ENCODE measurements at regions not wholly inside any gene's neighbourhood (a gene's known extent, or its start where the extent isn't known, plus 50 kb on each side); places are given as distances from the start of the nearest gene placed in this dataset.
"Not testable (repeated sequence)": the region's sequence is repeated elsewhere in the genome, so short reads cannot be mapped to it uniquely, and the experiment has no call there.

DNA sequence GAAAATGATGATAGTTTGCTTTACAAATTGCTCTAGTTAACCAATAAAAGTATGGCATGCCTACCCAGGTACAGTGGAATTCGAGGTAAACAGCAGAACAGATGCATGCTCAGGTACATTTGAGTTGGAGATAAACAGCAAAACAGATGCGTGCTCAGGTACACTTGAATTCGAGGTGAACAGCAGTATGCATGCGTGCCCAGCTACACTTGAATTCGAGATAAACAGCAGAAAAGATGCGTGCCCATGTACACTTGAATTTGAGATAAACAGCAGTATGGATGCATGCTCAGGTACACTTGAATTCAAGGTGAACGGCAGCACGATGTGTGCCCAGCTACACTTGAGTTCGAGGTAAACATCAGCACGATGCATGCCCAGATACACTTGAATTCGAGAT is 155.2 kb upstream of the TPTE start:
- not testable (repeated sequence) for DNase-seq (ENCODE audit: low read depth)

DNA sequence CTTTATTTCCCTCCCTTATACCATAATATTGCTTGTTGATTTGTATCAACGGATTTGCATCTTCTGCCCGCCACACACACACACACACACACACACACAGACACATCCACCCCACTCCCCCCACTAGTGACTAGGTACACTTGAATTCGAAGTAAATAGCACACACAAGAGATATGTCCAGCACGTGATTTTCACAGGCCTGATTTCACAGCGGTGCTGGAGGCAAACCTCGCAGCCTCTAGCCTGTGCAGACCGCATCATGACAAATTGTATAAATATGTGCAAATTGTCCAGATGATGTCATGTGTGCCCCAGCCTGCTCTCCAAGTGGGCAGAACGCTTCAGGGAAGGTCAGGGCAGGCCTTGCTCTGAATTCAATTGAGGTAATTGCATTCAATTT is 153.8 kb upstream of the TPTE start:
- DNase-seq (ENCODE audit: low read depth) = not testable (repeated sequence)

DNA sequence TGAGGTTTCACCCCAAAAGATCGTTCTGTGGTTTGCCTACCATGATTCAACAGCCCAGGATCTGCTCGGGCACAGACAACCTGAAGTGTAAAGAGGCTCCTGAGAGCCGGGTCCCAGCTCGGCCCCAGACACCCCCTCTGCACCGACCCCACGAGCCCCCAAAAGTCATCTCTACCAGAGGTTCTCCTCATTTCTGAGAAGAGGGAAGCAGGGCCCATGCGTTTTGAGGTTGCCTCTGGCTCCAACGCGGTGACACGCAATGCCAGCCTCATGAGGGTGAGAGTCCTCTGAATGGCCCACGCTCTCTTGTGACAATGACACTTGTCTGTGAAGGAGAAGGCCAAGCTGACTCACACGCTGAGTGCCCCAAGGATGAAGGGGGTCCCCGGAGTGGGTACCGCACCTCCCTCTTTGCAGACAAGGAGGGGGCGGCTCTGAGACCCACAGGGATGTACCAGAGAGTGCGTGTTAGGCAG is 153.0 kb upstream of the TPTE start:
- DNase-seq (ENCODE audit: low read depth) = not testable (repeated sequence)

DNA sequence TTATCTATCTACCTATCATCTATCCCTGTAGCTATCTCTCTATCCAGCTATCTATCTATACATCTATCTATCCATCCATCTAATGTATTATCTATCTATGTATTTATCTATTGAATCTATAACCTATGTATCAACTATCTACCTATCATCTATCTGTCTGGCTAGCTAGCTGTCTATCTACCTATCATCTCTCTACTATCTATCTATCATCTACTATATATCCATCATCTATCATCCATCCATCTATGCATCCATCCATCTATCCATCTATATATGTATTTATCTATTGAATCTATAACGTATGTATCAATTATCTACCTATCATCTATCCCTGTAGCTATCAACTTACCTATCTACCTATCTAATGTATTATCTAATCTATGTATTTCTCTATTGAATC is 152.1 kb upstream of the TPTE start:
- DNase-seq (ENCODE audit: low read depth) = not testable (repeated sequence)

DNA sequence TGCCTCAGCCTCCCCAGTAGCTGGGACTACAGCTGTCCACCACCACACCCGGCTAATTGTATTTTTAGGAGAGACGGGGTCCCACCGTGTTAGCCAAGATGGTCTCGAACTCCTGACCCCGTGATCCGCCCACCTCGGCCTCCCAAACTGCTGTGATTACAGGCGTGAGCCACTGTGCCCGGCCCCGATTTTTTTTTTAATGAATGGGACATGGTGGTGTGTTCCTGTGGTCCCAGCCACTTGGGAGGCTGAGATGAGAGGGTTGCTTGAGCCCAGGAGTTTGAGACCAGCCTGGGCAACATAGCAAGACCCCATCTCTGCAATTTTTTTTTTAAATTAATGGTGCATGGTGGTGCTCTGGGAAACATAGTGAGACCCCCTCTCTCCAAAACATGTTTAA is 143.6 kb upstream of the TPTE start:
- DNase-seq (ENCODE audit: low read depth) = not testable (repeated sequence)

DNA sequence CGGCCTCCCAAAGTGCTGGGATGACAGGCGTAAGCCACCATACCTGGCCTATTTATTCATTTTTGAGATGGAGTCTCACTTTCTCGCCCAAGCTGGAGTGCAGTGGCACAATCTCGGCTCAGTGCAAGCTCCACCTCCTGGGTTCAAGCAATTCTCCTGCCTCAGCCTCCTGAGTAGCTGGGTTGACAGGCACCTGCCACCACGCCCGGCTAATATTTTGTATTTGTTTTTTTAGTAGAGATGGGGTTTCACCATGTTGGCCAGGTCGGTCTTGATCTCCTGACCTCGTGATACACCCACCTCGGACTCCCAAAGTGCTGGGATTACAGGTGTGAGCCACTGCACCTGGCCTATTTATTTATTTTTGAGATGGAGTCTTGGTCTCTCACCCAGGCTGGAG is 141.6 kb upstream of the TPTE start:
- not testable (repeated sequence) for DNase-seq (ENCODE audit: low read depth)

DNA sequence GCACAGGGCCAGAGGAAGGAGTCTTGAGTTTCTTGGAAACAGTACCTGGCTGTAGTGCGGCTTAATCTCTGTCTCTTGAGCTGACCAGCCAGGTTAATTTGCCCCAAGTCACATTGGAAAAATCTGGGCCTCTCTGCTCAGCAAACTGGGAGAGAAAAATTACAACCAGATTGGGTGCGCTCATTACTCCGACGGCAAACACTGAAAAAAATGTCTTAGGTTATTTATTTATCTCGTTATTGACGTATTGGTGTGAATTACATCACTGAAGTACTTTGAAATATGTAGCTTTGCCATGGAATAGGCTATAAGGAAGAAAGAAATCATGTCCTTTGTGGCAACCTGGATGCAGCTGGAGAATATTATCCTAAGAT is 139.7 kb upstream of the TPTE start:
- not testable (repeated sequence) for DNase-seq (ENCODE audit: low read depth)

DNA sequence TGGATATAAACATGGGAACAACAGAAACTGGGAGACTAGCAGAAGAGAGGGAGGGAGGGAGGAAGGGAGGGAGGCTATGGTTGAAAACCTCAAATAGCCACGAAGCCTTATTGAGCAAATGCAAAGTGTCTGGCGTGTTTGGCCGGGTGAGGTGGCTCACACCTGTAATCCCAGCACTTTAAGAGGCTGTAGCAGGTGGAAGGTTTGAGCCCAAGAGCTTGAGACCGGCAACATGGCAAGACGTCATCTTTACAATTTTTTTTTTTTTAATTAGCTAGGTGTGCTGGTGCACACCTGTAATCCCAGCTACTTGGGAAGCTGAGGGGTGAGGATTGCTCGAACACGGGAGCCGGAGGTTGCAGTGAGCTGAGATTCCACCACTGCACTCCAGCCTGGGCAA is 139.2 kb upstream of the TPTE start:
- not testable (repeated sequence) for DNase-seq (ENCODE audit: low read depth)

DNA sequence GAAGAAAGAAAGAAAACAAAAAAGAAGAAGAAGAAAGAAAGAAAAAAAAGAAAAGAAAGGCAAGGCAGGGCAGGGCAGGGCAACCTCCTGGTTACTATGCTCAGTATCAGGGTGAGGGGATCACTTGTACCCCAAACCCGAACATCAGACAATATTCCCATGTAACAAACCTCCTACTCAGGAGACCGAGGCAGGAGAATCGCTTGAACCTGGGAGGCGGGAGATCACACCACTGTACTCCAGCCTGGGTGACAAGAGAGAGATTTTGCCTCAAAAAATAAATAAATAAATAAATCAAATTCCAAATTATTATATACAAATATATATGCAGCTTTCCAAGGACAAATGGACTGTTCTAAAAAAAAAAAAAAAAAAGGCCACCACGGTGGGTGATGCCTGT is 138.8 kb upstream of the TPTE start:
- not testable (repeated sequence) for DNase-seq (ENCODE audit: low read depth)

DNA sequence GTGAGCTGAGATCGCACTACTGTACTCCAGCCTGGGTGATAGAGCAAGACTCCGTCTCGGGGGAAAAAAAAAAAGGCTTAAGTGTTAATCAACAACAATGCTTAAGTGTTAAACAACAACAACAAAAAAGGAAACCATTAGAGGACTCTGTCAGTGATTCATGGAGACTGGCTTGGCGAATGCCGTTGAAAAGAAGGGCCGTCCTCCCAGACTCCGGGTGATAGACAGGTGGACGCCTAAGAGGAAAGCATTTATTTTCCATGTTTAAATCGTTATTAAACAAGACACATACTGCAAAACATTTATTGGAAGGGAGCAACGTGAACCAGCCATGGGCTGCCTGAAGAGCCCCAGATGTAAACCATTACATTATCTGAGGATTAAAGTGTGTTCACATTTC is 137.8 kb upstream of the TPTE start:
- DNase-seq (ENCODE audit: low read depth) = not testable (repeated sequence)

DNA sequence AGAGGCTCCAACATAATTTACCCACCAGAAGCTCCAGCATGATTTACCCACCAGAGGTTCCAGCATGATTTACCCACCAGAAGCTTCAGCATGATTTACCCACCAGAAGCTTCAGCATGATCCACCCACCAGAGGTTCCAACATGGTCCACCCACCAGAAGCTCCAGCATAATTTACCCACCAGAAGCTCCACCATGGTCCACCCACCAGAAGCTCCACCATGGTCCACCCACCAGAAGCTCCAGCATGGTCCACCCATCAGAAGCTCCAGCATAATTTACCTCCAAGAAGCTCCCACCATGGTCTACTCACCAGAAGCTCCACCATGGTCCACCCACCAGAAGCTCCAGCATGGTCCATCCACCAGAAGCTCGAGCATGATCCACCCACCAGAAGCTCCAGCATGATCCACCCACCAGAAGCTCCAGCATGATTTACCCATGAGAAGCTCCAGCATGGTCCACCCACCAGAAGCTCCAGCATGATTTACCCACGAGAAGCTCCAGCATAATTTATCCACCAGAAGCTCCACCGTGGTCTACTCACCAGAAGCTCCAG is 137.0 kb upstream of the TPTE start:
- not testable (repeated sequence) for DNase-seq (ENCODE audit: low read depth)

DNA sequence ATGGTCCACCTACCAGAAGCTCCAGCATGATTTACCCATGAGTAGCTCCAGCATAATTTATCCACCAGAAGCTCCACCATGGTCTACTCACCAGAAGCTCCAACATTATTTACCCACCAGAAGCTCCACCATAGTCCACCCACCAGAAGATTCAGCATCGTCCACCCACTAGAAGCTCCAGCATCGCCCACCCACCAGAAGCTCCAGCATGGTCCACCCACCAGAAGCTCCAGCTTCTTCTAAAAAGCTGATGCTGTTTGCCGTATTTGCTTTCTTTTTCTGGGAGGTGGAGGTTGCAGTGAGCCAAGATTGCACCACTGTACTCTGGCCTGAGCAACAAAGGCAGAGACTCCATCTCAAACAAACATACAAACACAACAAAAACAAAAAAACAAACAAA is 136.2 kb upstream of the TPTE start:
- DNase-seq (ENCODE audit: low read depth) = not testable (repeated sequence)

DNA sequence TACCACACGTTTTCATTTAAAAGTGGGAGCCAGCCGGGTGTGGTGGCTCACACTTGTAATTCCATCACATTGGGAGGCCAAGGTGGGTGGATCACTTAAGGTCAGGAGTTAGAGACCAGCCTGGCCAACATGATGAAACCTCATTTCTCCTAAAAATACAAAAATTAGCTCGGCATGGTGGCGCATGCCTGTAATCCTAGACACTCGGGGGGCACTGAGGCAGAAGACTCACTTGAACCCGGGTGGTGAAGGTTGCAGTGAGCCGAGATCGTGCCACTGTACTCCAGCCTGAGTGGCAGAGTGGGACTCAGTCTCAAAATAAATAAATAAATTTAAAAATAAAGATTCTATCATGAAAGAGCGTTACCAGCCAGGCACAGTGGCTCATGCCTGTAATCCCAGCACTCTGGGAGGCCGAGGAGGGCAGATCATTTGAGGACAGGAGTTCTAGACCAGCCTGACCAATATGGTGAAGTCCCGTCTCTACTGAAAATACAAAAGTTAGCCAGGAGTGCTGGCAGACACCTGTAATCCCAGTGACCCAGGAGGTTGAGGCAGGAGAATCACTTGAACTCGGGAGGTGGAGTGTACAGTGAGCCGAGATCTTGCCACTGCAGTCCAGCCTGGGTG is 135.4 kb upstream of the TPTE start:
- DNase-seq (ENCODE audit: low read depth) = not testable (repeated sequence)

DNA sequence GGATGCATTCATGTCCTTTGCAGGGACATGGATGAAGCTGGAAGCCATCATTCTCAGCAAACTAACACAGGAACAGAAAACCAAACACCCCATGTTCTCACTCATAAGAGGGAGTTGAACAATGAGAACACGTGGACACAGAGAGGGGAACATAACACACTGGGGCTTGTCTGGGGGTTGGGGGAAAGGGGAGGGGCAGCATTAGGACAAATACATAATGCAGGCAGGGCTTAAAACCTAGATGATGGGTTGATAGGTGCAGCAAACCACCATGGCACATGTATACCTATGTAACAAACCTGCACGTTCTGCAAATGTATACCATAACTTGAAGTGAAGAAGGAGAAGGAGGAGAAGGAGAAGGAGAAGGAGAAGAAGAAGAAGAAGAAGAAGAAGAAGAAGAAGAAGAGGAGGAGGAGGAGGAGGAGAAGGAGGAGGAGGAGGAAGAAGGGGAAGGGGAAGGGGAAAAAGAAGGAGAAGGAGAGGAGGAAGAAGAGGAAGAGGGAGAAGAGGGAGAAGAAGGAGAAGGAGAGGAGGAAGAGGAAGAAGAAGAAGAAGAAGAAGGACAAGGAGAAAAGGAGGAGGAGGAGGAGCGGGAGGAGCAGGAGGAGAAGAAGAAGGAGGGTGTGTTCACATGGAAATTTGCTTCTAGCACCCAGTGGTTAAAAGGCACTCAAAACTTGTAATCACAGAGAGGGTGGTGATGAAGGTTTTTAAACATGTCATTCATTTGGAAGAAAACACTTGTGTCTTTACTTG is 133.5 kb upstream of the TPTE start:
- DNase-seq (ENCODE audit: low read depth) = not testable (repeated sequence)

DNA sequence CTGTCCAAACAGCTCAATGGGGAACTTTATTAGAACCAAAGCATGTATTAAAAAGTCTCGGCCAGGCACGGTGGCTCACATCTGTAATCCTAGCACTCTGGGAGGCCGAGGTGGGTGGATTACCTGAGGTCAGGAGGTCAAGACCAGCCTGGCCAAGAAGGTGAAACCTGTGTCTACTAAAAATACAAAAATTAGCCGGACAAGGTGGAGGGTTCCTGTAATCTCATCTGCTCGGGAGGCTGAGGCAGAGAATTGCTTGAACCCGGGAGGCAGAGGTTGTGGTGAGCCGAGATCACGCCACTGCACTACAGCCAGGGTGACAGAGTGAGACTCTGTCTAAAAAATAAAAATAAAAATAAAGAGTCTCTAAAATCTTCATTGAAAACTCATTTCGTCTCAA is 132.8 kb upstream of the TPTE start:
- not testable (repeated sequence) for DNase-seq (ENCODE audit: low read depth)

DNA sequence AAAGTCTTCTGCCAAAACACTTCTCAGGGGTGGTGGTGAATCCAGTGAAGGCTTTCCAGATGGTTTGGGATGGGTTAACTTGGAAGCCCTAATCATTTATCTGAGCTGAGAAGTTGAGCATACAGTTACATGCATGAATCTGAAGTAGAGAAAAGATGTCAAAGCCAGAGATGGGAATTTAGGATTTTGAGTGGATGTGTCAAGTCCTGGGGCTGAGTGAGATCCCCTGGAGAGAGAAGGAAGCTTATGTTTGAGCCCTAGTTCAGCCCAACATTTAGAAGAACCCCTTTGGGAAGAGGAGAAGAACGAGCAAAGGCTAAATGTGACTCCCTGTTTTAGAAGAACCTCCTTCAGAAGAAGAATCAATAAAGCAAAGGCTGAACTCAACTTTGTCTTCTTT is 129.1 kb upstream of the TPTE start:
- DNase-seq (ENCODE audit: low read depth) = not testable (repeated sequence)

DNA sequence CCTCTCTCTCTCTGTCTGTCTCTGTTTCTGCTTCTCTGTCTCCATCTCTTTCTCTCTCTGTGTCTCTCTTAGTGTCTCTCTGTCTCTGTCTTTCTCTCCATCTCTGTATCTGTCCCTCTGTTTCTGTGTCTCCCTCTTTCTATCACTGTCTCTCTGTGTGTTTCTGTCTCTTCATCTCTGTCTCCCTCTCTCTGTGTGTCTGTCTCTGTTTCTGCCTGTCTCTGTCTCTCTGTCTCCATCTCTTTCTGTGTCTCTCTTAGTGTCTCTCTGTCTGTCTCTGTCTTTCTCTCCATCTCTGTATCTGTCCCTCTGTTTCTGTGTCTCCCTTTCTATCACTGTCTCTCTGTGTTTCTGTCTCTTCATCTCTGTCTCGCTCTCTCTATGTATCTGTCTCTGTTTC is 125.4 kb upstream of the TPTE start:
- not testable (repeated sequence) for DNase-seq (ENCODE audit: low read depth)

DNA sequence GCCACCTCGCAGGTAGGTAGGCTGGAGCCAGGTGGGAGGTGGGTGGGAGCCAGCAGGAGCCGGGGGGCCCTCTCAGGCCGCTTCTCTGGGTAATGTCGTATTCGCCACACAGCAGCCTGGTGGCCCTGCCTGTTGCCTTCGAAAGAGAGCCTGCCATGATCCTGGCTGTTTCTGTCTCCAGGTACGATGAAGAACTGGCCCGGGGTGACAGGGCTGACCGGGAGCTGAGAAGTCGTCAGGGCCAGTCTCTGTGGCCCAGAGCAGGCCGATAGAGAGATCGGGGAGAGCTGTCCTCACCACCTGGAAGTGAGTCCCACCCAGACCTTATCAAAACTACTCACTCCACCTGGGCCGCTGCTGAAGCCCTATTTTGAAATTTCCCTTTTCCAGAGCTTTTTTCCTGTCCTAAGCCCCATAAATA is 123.9 kb upstream of the TPTE start:
- DNase-seq (ENCODE audit: low read depth) = not testable (repeated sequence)

DNA sequence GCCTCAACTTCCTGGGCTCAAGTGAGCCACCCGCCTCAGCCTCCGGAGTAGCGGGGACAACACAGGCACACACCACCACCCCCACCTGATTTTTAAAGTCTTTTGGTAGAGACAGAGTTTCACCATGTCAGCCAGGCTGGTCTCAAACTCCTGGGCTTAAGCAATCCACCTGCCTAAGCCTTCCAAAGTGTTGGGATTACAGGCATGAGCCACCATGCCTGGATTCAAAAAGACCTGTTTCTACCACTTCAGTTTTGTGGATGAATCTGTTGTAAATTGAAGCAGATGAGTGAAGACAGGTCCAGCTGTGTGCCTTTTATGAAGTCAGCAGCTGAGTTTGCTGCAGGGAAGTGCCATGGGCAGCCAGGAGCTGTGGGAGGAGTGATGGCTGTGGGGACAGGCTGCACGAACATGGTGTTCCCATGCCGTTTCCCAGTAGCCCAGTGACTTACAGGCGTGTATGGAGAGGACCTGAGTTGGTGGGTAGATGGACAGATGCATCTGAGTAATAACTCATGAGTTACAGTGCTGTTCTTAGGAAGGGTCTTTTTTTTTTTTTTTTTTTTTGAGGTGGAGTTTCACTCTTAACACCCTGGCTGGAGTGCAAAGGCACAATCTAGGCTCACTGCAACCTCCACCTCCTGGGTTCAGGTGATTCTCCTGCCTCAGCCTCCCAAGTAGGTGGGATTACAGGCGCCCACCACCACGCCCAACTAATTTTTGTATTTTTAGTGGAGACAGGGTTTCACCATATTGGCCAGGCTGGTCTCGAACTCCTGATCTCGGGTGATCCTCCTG is 122.5 kb upstream of the TPTE start:
- DNase-seq (ENCODE audit: low read depth) = not testable (repeated sequence)

DNA sequence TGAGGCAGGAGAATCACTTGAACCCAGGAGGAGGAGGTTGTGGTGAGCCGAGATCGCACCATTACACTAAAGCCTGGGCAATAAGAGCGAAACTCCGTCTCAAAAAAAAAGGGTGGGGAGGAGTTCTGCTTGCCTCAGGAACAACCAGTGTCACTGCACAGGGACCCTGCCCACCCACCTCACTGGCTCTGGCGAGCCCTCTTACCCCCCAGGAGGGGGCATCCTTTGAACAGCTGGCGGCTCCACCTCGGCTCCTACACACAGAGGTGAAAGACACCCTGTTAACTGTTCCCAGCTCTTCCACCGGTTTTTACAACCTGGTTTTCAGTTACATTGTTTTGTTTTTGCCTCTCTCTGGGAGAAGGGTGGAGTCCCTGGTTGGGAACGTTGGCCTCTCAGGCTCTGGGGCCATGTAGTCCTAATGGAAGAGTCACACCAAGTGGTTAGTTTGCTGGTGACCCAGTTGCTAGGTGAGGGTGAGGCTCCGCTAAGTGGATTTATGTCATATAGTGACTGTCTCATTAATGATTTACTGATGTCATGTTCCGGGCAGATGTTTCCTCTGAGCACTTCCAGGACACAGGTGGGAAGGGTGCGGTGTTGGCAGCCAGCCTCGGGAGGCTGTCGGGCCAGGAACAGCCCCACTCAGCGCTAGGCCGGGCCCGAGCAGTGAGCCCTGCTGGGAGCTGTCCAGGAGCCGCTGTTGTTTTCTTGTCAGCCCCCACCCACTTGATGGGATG is 120.6 kb upstream of the TPTE start:
- not testable (repeated sequence) for DNase-seq (ENCODE audit: low read depth)

DNA sequence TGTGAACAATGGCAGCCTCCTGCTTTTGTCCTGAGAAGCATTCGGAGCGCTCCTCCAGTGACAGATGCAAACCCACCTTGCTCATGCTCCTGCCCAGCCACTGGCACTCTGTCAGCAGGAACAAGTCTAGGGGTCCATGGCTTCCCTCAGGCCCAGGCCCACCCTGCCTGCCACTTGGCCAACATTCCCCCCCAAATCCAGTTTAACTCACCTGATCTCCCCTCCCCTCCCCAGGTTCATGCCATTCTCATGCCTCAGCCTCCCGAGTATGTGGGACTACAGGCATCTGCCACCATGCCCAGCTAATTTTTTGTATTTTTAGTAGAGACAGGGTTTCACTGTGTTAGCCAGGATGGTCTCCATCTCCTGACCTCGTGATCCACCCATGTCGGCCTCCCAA is 118.9 kb upstream of the TPTE start:
- not testable (repeated sequence) for DNase-seq (ENCODE audit: low read depth)

DNA sequence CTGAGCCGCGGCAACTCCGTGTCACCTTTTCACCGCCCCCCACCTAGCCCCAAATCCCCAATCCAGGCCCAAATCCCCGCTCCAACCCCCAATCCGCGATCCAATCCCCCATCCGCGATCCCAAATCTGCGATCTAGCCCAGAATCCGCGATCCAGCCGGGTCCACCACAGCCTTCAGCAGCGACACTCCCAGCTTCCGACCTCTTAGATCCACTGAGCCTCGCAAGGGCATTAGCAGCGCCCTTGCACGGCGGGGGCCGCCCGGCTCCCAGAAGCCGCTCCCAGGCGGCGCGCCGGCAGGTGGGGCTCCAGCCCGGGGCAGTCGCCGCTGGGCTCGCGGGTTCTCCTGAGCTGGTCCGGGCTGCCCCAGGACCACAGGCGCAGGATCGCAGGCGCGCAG is 116.1 kb upstream of the TPTE start:
- DNase-seq (ENCODE audit: low read depth) = not testable (repeated sequence)
